ENCODE measurements at regions not wholly inside any gene's neighbourhood (a gene's known extent, or its start where the extent isn't known, plus 50 kb on each side); places are given as distances from the start of the nearest gene placed in this dataset.

DNA sequence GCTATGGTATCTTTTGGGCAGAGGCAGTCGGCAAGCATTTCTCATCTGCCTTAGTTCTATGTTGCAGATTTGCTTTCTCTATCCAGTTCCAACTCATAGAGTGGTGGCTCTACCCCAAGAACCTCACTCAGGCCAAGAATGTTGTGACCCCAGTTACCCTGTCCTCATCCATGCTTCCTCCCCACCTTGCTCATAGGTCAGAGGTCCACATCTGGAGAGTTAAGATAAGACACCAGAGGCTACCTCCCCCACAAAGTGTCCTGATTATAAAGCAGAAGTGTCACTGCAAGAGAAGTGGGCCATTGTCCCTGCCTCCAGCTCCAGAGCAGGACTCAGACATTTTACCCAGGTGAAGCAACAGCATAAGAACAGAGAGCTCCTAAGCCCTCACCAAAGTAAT is 276.8 kb upstream of the CHST9 start:
- TF ChIP-seq CTCF (conservative IDR thresholded peaks at IDR 0.05 in 1 of 2, IDR thresholded peaks at IDR 0.05 in 1 of 2; ENCODE audit: low read depth in 1 of 2, low read length in 2 of 2) (no peak), EZH2 (IDR thresholded peaks at IDR 0.05; ENCODE audit: low read length, missing control alignments) (no peak)

Measured in fibroblast of lung (primary cell).